Neural cell (in vitro differentiated cells): ENCODE measurements at regions not wholly inside any gene's neighbourhood (a gene's known extent, or its start where the extent isn't known, plus 50 kb on each side); places are given as distances from the start of the nearest gene placed in this dataset.

ENCODE experiments used
- EP300 ChIP-seq: fragments of 450-650 bp; conservative IDR thresholded peaks from 2 replicates; pipeline ENCODE4 v1.6.1; 2014; ENCODE audit warnings: antibody characterized with exemption, mild to moderate bottlenecking, moderate library complexity; ENCODE audit not compliant: poor library complexity, severe bottlenecking
- EZH2 ChIP-seq: fragments of 200-600, 300-800 bp; shearing (Covaris generic), sonication (generic); IDR thresholded peaks from 2 replicates; pipeline ENCODE4 v1.6.1; 2014; ENCODE audit warnings: antibody characterized with exemption, low read length, borderline replicate concordance, mild to moderate bottlenecking; ENCODE audit not compliant: insufficient read depth, poor library complexity, severe bottlenecking
- MXI1 ChIP-seq: fragments of 450-650 bp; conservative IDR thresholded peaks from 2 replicates; pipeline ENCODE4 v1.6.1; 2014; ENCODE audit warnings: antibody characterized with exemption, mild to moderate bottlenecking; ENCODE audit not compliant: poor library complexity, severe bottlenecking
- POLR2AphosphoS5 ChIP-seq: IDR thresholded peaks from 2 replicates; pipeline ENCODE4 v1.6.1; 2012
- RAD21 ChIP-seq: fragments of 450-650 bp; conservative IDR thresholded peaks from 2 replicates; pipeline ENCODE4 v1.6.1; 2014; ENCODE audit warnings: antibody characterized with exemption, mild to moderate bottlenecking, moderate library complexity
- SMC3 ChIP-seq: fragments of 450-650 bp; conservative IDR thresholded peaks from 2 replicates; pipeline ENCODE4 v1.6.1; 2014; ENCODE audit warnings: antibody characterized with exemption, mild to moderate bottlenecking, moderate library complexity; ENCODE audit not compliant: poor library complexity
- TAF1 ChIP-seq: IDR thresholded peaks from 2 replicates; pipeline ENCODE4 v1.6.1; 2012; ENCODE audit warnings: low read depth
- TF ChIP-seq, protein P1 (sequence below): fragments of 450-650 bp; IDR thresholded peaks from 2 replicates; pipeline ENCODE4 v1.5.1; 2014; ENCODE audit warnings: antibody characterized with exemption, mild to moderate bottlenecking, moderate library complexity; ENCODE audit not compliant: poor library complexity, severe bottlenecking
- TF ChIP-seq, protein P2 (sequence below): IDR thresholded peaks from 2 replicates; pipeline ENCODE4 v1.6.1; 2012; ENCODE audit warnings: borderline replicate concordance

DNA sequence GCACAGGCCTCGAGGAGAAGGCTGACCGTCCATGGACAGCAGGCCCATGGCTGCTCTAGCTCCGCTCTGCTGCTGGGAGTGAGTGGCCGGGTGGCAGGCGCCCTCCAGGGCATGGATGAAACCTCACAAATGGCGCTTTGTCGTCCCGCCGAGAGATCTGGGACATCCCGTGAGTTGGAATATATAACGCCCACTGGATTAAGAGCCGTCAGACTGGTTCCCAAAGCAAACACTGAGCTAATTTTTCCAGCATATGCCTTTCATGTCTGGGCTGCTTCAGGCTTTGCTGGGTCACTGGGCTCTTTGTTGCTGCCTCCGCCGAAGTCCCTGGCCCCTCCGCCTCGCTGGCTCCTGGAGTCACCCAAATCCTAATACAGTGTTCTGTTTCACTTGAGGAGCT, 266.3 kb downstream of the FOXL1 start:
- TF ChIP-seq, protein P1, sequence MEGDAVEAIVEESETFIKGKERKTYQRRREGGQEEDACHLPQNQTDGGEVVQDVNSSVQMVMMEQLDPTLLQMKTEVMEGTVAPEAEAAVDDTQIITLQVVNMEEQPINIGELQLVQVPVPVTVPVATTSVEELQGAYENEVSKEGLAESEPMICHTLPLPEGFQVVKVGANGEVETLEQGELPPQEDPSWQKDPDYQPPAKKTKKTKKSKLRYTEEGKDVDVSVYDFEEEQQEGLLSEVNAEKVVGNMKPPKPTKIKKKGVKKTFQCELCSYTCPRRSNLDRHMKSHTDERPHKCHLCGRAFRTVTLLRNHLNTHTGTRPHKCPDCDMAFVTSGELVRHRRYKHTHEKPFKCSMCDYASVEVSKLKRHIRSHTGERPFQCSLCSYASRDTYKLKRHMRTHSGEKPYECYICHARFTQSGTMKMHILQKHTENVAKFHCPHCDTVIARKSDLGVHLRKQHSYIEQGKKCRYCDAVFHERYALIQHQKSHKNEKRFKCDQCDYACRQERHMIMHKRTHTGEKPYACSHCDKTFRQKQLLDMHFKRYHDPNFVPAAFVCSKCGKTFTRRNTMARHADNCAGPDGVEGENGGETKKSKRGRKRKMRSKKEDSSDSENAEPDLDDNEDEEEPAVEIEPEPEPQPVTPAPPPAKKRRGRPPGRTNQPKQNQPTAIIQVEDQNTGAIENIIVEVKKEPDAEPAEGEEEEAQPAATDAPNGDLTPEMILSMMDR = no peak
- no peak for TF ChIP-seq MXI1
- no peak for TF ChIP-seq RAD21
- no peak for TF ChIP-seq TAF1
- no peak for TF ChIP-seq EZH2
- no peak for TF ChIP-seq EP300
- TF ChIP-seq POLR2AphosphoS5 = no peak
- TF ChIP-seq, protein P2, sequence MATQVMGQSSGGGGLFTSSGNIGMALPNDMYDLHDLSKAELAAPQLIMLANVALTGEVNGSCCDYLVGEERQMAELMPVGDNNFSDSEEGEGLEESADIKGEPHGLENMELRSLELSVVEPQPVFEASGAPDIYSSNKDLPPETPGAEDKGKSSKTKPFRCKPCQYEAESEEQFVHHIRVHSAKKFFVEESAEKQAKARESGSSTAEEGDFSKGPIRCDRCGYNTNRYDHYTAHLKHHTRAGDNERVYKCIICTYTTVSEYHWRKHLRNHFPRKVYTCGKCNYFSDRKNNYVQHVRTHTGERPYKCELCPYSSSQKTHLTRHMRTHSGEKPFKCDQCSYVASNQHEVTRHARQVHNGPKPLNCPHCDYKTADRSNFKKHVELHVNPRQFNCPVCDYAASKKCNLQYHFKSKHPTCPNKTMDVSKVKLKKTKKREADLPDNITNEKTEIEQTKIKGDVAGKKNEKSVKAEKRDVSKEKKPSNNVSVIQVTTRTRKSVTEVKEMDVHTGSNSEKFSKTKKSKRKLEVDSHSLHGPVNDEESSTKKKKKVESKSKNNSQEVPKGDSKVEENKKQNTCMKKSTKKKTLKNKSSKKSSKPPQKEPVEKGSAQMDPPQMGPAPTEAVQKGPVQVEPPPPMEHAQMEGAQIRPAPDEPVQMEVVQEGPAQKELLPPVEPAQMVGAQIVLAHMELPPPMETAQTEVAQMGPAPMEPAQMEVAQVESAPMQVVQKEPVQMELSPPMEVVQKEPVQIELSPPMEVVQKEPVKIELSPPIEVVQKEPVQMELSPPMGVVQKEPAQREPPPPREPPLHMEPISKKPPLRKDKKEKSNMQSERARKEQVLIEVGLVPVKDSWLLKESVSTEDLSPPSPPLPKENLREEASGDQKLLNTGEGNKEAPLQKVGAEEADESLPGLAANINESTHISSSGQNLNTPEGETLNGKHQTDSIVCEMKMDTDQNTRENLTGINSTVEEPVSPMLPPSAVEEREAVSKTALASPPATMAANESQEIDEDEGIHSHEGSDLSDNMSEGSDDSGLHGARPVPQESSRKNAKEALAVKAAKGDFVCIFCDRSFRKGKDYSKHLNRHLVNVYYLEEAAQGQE = no peak
- no peak for TF ChIP-seq SMC3
